ENCODE measurements at regions not wholly inside any gene's neighbourhood (a gene's known extent, or its start where the extent isn't known, plus 50 kb on each side); places are given as distances from the start of the nearest gene placed in this dataset.

DNA sequence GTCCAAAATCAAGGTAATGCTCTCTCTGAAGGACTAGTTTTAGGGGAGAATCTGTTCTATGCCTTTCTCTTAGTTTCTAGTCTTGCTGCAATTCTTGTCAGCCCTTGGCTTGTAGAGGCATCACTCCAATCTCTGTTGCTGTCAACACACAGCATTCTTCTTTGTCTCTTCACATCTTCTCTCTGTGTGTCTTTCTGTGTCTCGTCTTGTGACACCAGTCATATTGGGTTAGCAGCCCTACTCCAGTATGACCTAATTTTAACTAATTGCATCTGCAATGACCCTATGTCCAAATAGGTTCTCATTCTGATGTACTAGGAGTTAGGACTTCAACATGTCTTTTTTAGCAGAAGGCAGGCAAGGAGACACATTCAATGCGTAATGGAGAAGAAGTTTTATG is 1110.6 kb downstream of the DTWD2 start:
- DNase-seq: no peak

GRCh38 chr5:117872798-117873368 is 1115.5 kb downstream of the DTWD2 start:
- no peak for DNase-seq

GRCh38 chr5:117869596-117869995 is 1118.8 kb downstream of the DTWD2 start:
- no peak for DNase-seq

DNA sequence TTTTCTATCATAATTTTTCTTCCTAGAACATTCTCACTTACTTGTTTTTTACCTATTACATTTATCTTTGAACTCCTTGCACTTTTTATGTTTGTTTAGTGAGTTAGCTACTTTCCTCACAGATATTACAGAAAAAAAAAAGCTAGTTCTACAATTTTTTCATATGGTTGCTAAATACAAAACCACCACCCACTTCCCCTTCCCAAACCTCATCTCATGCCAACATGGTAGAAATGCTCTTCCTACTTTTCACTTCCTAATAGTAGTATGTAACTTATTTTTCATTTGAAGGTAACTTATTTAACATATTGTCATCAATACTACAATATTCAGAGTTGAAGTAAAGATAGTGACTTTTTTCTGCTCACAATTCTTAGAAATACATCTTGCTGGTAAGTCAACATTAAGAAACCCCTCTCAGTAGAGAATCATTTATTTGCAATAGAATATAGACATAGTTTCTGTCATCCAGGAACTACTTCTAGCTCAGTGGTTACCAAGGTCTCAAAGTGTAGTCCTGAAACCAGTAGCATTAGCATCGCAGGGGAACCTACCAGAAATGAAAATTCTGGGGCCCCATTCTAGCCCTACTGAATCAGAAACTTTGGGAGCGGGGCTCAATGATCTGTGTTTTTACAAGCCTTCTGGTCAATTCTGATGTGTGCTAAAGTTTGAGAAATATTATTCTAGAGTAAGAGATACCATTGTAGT is 1124.6 kb downstream of the DTWD2 start:
- DNase-seq: no peak

DNA sequence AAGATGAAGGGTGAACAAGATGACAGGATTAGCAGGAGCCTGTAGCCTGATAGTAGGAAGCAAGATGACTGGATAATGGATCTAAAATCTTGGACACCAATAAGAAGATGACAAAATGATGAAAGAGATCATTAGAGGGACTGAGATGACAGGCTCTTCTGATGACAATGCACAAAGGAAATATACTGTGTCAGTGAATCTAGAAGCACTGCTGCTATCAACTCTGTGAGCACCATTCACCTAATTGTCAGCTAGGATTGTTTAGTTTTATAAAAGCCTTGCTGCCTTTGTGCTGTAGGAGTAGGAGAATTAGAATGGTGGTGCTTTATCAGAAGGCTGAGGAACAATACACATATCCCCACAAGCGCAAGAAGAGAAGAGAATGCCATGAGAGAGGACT is 1127.8 kb downstream of the DTWD2 start:
- no peak for DNase-seq

- DNase-seq: no peak
Observed at GRCh38 chr5:117859176-117859575, 1129.2 kb downstream of the DTWD2 start.

DNA sequence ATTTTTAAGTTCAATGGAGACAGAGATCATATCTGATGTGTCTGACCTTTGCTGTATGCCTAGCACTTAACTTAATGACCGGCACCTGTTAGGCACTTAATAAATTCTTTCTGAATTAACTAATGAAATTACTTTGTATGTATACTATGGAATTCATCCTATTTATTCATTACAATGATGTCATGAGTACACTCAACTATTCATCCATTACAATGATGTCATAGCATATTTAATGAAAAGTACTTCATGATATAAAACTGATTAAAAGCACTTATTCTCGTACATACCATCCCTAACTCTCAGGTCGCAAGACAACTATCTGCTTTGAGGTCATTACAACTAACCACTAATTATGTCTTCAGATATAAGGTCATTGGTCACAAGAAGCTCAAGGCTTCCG is 1131.6 kb downstream of the DTWD2 start:
- DNase-seq: no peak

- DNase-seq: no peak
Observed at GRCh38 chr5:117837786-117838185, 1150.6 kb downstream of the DTWD2 start.

DNA sequence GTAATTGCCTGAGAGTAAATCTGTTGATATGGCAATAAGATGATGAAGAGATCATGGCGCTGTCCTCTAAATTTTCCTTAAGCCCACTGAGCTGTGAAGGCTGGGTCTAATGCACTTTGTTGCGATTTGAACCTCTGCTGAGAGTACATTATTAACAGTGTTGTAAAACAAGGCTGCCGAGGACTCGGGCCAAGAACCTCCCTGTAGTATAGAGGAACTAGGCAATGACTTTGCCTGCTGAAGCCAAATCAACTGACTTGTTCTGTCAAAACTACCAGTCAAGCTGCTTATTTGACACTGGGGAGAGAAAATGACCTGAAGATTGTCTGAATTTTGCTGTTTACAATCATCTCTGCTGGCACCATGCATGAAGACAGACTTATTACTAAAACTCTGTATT is 1154.7 kb downstream of the DTWD2 start:
- DNase-seq: no peak

DNA sequence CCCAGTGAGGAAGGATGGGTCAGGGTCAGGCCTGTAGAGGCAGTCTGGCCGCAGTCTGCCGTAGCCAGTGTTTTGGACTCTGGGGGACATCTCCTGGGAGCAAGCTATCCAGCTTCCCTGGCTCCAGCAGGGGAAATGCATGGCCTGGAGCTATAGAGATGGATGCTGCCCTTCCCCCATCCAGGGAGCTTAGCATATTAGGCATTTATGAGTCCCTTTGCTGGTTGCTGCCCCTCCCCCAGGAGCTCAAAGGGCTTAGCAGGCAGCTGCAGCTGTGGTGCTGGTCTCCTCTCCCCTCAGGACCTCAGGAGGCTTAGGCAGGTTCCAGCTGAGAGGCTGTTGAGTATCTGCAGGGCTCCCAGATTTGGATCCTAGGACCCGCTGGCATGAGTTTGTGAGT is 1158.7 kb downstream of the DTWD2 start:
- no peak for DNase-seq

GRCh38 chr5:117813850-117814249 is 1174.5 kb downstream of the DTWD2 start:
- no peak for DNase-seq

DNA sequence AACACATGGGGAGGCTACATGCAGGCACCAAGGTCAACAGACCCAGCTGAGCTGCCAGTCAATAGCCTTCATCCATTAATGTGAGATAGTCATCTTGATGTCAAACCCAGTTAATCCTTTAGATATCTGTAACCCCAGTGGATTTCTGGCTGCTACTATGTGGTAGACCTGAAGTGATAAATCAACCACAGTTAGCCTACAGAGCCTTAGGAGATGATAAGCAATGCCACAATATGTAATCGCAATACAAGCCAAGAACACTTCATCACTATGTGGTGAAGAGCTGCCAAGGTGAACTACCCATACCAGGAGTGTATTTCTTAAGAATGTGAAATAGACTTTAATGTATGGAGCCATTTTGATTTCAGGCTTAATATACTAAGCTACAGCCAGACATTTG is 1175.5 kb downstream of the DTWD2 start:
- DNase-seq: no peak

- no peak for DNase-seq
Observed at GRCh38 chr5:117809251-117809650, 1179.1 kb downstream of the DTWD2 start.

DNA sequence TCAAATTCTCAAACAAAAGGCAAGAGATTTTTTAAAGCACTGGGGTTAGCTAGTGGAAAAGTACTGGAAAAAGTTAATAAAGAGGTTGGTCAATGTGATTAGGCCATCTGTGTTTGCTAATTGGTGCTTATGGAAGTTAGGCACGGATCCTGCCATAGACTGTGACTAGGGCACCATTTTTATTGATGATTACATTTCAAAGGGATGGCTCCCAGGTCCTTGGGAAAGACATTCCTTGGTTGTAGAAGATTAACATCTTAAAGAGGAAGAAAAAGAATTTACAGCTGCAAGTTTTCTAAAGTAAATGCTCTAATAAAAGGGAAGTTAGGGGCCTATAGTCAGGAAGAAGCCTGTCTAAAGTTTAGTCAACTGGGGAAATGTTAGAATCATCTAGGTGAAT is 1183.3 kb downstream of the DTWD2 start:
- no peak for DNase-seq

- no peak for DNase-seq
Observed at GRCh38 chr5:117803533-117803932, 1184.8 kb downstream of the DTWD2 start.

DNA sequence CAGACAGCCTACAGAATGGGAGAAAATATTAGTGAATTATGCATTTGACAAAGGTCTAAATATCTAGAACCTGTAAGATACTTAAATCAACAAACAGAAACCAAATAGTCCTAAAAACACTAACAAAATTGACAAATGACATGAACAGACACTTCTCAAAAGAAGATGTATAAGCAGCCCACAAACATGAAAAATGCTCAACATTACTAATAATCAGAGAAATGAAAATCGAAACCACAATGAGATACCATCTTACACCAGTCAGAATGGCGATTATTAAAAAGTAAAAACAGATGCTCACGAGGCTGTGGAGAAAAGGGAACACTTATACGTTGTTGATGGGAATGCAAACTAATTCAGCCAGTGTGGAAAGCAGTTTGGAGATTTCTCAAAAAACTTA is 1186.8 kb downstream of the DTWD2 start:
- no peak for DNase-seq

DNA sequence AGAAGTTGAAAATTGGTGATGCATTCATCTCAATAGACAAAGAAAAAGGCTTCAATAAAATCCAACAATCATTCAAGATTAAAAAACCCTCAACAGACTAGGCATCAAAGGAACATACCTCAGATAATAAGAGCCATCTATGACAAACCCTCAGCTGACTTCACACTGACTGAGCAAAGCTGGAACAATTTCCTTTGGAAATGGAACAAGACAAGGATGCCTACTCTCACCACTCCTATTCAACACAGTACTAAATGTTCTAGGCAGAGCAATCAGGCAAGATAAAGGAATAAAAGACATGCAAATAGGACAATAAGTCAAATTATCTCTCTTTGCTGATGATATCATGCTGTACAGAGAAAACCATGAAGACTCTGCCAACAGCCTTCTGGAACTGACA is 1188.1 kb downstream of the DTWD2 start:
- DNase-seq: no peak

DNA sequence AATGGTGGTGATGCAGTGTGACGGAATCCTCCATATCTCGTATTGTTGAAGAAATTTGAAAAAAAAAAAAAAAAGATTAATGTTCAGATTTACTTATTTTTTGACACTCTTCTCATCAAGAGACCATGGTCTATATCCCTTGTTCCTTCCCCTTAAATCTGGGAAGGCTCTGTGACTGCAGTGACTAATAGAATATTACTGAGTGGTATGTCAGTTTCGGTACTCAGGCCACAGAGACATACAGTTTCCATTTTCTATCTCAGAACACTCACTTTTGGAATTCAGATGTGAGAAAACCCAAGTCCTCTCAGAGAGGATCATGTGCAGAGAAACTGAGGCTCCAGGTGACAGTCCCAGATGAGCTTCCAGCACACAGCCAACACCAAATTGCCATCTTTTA is 1193.5 kb downstream of the DTWD2 start:
- no peak for DNase-seq

DNA sequence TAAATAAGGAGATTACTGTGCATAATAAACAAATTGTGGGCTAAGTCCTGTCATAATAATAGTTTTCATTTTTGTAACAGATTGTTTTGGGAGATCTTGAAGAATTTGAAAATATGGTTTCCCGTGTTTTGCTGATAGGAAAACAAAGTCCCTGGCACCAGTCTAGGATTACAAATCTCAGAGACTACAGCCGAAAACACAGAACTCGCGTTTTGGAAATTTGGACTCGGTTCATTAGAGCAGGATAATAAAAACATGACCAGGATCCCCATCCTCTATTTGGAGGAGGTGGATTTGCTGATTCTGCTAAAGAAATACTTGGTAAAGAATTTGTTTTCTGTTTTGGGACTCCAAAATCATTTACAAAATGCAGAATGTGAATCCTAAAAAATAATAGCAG is 1194.4 kb downstream of the DTWD2 start:
- DNase-seq: no peak

DNA sequence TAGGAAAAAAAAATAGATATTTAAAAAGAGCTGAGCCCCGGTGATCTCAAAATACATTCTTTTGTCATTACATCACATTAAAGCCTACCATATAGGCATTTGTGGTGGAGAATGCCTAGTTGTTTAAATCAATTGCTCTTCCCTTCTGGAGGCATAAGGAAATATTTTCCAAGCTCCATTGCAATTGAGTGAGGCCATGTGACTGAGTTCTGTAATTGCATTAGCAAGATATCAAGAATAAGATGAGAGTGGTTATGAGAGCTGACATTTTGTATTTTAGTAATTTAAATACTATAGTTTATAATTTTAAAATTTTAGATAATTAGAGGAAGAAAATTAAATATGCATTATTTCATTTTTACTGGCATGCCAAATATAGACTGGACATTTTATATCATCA is 1195.9 kb downstream of the DTWD2 start:
- DNase-seq: no peak

GRCh38 chr5:117788596-117788995 is 1199.8 kb downstream of the DTWD2 start:
- DNase-seq: no peak

GRCh38 chr5:117779171-117779570 is 1204.5 kb upstream of the SEMA6A start:
- no peak for DNase-seq

DNA sequence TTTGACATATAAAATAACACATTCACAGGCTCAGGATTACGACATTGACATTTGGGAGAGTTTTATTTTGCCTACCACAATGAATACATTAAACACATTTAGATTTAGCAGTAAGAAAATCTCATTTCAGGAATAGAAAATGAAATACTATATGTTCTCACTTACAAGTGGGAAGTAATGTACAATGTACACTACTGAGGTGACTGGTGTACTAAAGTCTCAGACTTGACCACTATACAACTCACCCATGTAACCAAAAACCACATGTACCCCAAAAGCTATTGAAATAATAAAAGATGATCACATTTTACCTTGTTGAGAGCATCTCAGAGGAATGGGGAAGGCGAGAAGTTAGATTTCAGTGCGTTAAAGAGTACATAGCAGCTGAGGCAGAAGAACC is 1202.4 kb upstream of the SEMA6A start:
- no peak for DNase-seq

DNA sequence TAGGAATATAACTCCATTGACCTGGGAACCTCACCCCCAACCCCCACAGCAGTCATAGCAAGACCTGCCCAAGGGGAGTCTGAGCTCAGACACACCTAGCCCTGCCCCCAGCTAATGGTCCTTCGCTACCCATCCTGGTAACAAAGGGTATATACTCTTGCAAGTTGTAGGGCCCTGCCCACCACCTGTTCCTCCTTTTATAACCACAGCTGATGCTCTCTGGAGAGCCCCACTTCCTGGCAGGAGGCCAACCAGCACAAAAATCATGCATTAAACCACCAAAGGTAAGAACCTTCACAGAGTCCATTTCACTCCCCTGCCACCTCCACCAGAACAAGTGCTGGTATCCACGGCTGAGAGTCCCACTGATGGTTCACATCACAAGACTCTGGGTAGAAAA is 1195.3 kb upstream of the SEMA6A start:
- DNase-seq: no peak

DNA sequence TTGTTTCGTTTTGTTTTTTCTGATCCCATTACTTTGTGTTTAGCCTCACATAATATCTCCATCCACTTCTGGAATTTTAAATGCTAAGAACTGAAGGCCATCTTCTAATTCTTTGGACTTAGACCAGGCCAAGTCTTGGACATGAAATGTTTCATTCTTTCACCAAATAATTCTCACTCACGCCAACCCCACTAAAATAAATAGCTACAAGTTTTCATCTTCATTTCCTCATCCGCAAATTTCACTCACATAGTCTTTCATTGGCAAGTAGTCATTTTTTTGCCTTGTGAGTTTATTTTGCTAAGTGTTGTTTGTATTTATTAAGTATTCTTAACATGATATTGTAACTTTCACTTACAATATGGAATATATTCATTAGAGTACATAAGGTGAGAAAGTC is 1188.6 kb upstream of the SEMA6A start:
- no peak for DNase-seq
